Right lobe of liver (tissue), 4 donors: ENCODE measurements at regions not wholly inside any gene's neighbourhood (a gene's known extent, or its start where the extent isn't known, plus 50 kb on each side); places are given as distances from the start of the nearest gene placed in this dataset.
"Not testable (repeated sequence)": the region's sequence is repeated elsewhere in the genome, so short reads cannot be mapped to it uniquely, and the experiment has no call there.

Experiments
- POLR2A ChIP-seq: fragments of 450-650 bp; IDR thresholded peaks from one replicate; pipeline ENCODE4 v1.6.1; 2017; ENCODE audit warnings: antibody characterized with exemption, mild to moderate bottlenecking
- TF ChIP-seq, protein P1 (sequence below), 4 donors: fragments of 200-600 bp in 3 of 4; fragments of 450-650 bp in 1 of 4; IDR thresholded peaks; one replicate each; pipeline versions ENCODE4 v1.5.1 to v1.8.0; 2016 to 2022; ENCODE audit warnings: antibody characterized with exemption in 4 of 4, mild to moderate bottlenecking in 2 of 4
- donor health status: DM: no; HTN: no; CAD: no.
- donor health status: DM: no; HTN: no; CAD: no.
- donor health status: DM: no; HTN: yes; CAD: no.

DNA sequence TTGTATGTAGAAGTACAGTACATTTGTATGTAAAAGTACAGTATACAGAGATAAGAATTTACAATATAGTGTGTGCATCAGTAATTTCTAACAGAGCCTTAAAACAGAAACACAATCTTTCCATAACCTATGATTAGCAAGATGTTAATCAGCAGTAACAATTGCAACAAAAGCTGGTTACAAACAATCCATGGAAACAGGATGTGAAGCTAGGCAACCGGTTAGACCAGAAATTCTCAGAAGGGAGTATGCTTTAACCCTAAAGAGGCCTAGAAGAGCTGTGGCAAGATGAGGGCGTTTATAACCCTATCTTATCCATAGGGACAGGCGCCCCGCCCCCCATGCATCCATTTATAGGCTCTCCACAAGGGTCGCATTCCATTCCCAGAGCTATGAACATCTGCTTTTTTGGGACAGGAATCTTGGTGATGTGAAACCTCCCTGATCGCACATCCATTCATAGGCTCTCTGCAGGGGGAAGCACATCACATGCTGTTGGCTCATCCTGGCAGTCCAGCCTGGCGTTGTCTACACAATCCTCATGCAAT lies 180.3 kb downstream of the PDGFRA start:
- TF ChIP-seq, protein P1, sequence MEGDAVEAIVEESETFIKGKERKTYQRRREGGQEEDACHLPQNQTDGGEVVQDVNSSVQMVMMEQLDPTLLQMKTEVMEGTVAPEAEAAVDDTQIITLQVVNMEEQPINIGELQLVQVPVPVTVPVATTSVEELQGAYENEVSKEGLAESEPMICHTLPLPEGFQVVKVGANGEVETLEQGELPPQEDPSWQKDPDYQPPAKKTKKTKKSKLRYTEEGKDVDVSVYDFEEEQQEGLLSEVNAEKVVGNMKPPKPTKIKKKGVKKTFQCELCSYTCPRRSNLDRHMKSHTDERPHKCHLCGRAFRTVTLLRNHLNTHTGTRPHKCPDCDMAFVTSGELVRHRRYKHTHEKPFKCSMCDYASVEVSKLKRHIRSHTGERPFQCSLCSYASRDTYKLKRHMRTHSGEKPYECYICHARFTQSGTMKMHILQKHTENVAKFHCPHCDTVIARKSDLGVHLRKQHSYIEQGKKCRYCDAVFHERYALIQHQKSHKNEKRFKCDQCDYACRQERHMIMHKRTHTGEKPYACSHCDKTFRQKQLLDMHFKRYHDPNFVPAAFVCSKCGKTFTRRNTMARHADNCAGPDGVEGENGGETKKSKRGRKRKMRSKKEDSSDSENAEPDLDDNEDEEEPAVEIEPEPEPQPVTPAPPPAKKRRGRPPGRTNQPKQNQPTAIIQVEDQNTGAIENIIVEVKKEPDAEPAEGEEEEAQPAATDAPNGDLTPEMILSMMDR (IDR thresholded peaks at IDR 0.05), result not testable (repeated sequence)
- TF ChIP-seq POLR2A, result not testable (repeated sequence)
